ENCODE measurements at regions not wholly inside any gene's neighbourhood (a gene's known extent, or its start where the extent isn't known, plus 50 kb on each side); places are given as distances from the start of the nearest gene placed in this dataset.

GRCh38 chr14:22432348-22432976 is 156.6 kb downstream of the DAD1 start:
- TF ChIP-seq CTCF (IDR thresholded peaks at IDR 0.05) (no peak), POLR2A (IDR thresholded peaks at IDR 0.05) (no peak)

Data from adrenal gland (tissue), 5 donors.